T-helper 2 cell treated with Interferon-gamma antibody and Interleukin-4, amounts not matched to agents 100 ng/mL and 5 ng/mL, for 36 hours (primary cell): ENCODE measurements at regions not wholly inside any gene's neighbourhood (a gene's known extent, or its start where the extent isn't known, plus 50 kb on each side); places are given as distances from the start of the nearest gene placed in this dataset.
"Not testable (repeated sequence)": the region's sequence is repeated elsewhere in the genome, so short reads cannot be mapped to it uniquely, and the experiment has no call there.

ENCODE experiments used
- intact Hi-C: fragments of 100-400 bp; cut with micrococcal nuclease; formaldehyde crosslinking; loops from one replicate; pipeline ENCODE4 v1.15.1; 2023

DNA sequence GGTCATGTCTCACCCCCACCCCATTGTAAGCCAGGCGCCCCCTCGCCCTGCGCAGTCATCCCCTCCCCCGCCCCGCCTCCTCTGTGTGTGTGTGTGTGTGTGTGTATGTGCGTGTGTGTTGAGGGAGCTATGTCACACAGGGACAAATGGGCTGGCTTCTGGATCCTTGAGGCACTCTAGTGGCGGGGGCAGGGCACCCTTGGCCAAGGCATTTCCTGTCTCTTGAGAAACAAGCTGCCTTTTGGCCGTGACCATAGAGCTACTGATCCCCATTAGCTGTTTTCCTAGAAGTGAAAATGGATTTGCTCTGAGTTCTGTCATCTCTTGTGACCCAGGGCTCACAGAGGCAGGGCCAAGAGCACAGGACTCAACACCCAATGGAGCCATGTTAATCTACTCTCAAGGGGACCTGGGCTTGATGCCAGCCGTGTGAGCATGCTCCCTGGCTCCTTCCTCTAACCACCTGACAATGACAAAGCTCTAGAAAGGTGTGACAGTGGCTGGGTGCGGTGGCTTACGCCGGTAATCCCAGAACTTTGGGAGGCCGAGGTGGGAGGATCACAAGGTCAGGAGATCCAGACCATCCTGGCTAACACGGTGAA lies 162.5 kb upstream of the BCOR start:
- intact Hi-C loops: loop anchor here (10.0 kb wide), 1 partner anchor 255 kb away; no protein-coding TSS in a partner anchor

DNA sequence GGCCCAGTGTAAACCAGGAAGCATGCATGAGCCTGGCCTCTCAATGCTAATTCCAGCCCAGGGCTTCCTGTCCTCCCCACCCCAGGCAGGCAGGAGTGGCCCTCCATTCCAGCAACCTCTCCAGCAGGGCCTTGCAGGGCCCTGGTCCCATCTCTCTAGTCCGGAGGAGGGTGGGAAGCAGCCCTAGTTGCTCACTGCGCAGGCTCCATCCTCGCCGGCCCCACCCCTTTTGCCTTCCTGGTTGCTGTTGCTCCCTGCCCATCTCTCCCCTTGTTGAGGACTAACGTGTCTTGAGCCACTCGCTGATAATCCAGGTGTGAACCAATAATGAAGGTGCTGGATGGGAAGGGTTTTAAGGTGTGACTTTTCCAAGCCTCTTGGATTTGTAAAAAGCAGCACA lies 161.2 kb upstream of the BCOR start:
- intact Hi-C loops: no loop called here

DNA sequence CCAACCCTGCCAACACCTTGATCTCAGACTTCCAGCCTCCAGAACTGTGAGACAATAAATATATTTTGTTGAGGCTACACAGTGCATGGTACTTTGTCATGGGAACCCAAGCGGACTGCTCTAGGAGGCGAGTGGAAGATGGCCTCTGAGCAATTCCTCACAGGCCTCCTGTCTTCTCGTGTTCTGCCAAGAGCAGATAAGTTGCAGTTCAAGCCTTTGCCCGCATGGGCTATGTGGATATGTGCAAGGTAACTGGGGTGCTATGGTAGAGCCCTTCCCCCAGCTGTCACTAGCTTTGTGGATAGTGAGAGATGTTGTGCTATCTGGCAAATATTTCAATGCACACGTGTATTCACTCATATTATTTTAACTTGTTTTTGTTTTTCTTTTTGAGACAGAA lies 156.0 kb upstream of the BCOR start:
- intact Hi-C loops: no loop called here

DNA sequence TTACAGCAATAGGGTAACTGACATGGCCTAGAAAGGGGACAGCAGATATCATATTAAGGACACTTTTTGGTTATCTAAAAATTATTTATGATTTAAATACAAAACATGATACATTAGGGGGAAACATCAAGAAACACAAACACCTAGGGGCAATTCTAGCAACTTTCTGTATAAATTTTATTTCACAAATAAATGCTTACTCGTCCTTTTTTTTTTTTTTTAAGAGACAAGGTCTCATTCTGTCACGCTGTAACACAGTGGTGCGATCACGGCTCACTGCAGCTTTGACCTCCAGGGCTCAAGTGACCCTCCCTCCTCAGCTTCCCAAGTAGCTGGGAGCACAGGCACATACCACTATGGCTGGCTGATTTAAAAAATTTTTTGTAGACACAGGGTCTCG lies 151.8 kb upstream of the BCOR start:
- intact Hi-C loops: loop anchor here (5.0 kb wide), 1 partner anchor 72 kb away; no protein-coding TSS in a partner anchor

DNA sequence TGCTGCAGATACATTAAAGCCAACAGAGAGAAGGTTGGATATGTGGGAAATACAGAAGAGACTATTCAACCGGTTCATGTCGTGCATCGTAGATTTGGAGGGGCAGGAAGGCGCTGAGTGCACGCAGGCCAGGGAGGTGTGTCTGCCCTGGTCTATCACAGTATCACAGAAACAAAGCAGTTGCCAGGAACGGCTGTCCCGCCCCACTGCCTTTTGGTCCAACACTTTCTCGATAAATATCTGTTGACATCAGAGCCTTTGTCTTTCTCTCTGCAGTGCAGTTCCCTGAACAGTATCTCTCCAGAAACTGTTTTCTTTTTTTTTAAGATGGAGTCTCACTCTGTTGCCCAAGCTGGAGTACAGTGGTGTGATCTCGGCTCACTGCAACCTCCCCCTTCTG lies 151.1 kb upstream of the BCOR start:
- intact Hi-C loops: loop anchor here (5.0 kb wide), 1 partner anchor 72 kb away; no protein-coding TSS in a partner anchor

DNA sequence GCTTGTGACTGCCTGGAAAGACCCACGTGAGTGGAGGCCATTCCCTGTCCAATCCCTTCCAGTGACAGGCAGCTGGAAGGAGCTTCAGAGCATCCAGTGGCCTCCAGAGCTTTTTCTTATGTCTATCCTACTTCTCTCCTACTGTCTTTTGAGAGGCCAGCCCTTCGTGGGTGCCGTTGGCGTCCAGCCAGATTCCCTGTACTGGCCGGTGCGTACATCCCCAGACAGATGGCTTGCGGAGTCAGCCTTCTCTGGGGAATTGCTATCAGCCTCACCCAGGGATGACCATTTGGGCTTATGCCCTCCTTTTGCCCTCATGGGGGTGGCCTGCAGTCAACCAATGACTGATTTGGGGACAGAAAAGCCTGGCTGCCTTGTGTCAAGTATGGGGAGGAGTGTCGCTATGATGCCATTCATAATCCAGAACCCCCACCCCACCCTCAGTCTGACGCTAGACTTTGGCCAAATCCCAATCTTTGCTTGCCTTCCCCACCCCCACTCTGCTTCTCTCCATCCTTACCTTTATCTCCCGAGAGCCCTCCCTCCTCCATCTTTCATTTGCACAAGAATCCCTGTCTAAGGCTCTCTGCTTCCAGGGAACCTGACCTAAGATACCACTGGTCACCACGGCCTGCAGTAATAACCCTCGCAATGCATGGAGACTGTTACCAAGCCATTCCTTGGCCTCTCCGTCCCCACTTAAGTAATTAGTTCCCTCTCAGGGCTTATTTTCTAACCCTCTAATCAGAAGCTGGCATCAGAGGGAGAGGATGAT lies 150.3 kb upstream of the BCOR start:
- intact Hi-C loops: loop anchor here (5.0 kb wide), 1 partner anchor 71 kb away; no protein-coding TSS in a partner anchor

DNA sequence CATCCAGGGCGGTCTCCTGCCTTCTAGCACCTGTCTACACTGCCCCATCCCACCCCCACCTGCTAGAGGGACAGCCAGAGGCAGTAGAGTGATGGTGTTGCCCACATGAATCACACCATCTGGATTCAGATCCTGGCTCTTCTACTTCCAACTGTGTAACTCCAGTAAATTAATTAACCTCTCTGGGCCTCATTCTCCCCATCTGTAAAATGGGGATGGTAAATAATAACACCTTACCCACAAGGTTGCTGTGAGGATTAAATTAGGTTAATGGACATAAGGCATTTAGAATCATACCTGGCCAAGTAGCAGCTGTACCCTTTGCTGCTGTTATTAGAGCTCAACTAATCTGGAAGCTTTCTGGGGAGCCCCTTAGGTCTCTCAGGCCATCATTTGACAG lies 149.6 kb upstream of the BCOR start:
- intact Hi-C loops: loop anchor here (5.0 kb wide), 1 partner anchor 70 kb away; no protein-coding TSS in a partner anchor

DNA sequence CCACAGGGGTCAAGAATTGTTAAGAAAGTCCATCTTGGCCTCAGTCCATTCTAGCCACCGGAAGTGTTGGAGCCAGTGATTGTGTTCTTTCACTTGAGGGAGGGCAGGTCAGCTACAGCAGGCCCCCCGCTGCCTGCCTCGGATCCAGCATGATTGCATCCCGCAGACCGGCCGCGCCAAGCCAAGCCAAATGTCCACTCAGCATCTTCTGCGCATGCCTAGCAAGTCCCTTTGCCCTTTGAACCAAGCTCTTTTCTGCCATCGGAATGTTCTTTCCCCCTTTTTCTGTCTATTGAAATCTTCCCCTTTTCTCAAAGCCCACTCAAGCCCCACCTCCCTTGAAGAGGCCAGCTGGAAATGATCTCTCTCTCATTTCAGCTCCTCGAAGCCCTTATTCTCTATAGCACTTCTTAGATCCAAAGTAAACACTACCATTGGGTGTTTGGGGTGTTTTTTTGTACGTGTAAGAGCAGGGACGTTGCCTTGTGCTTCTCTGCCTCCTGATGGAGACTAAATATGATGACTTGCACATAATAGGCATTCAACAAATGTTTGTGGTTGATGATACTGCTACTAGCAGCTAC lies 147.8 kb upstream of the BCOR start:
- intact Hi-C loops: loop anchor here (5.0 kb wide), 1 partner anchor 68 kb away; no protein-coding TSS in a partner anchor

DNA sequence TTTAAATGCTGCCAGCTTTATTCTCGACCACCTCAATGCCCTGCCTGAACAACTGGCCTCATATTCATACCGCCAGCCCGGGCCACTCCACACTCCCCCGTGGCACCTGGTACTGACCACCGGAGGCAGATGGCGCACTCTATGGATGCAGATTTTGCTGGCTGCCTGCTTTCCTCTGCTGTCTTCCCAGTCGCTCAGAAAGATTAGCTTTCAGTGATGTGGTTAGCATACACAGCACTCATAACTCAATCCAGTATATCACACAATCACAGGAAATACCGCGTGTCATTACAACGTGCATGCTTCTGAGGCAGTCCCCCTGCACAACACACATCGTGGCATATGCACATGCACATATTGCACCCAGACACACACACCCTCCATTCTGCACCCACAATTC lies 147.2 kb upstream of the BCOR start:
- intact Hi-C loops: loop anchor here (5.0 kb wide), 1 partner anchor 68 kb away; no protein-coding TSS in a partner anchor

DNA sequence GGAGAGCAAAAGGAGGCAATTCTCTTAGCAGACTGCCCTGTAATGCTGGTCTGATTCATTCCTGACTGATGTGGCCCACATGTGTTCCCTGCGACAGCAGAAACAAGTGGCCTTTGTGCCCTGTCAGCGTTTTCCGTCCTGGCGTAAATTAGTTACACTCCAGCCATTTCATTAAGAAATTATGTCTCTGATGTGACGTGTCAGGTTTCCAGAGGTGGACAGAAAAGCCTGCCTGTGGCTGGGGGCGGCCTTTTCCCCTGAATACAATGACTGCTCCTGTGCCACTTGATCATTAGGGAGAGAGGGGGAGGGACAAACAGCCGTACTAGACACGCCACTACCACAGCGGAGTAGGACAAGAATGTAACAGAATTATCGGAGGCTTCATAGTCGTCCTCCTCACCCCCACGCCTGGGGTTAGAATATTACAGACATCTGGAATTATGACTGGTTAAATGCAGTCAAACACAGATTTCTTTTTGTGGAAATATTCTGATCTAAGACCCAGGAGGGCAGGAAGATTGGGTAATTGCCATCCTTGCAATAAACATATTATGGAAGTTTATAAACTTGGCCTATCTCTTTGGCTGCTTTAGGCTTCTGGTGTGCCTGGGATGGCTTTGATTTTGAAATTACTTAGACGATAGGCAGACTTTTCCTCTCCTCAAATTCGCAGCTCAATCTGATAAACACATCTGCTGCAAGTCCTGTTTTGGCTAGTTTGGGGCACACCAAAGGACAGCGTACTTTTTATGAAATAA lies 146.2 kb upstream of the BCOR start:
- intact Hi-C loops: no loop called here

DNA sequence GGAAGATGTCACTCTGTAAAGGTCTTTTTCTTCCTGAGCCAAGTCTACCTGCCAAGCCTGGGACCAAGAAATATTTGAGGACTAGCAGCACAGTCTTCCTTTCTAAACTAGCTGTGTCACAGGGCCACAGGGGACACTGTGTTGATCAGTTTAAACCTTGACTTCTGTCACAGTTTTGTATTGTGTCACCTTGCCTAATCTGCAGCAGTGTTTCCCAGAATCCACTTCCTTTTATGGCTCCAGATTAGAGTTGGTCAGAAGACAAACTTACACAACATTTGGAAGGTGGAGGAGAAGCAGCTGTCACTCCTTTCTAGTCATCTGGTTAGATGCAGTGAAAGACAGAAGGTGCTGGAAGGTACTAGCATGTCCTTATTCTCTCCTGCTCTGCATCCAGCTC lies 143.1 kb upstream of the BCOR start:
- intact Hi-C loops: no loop called here

DNA sequence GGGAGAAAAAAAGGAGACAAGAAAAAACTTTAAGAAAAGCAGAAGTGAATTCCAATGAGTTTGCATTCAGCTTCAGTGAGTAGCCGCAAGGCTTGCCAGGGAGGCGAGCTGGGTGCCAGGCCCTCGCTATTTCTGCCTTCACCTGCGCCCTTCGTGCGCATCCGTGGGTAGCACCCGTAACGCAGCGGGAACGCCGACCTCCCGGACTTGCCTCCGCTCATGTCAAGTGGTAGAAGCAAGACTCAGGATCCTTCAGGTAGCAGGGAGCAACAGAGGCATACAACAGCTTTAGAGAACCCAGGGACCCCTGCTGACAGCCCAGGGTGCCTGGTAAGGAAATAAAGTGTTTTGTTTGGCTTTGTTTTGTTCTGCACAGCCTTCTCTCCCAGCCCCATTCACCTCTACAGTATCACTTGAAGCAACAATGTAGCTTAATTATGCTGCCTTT lies 140.0 kb upstream of the BCOR start:
- intact Hi-C loops: no loop called here

DNA sequence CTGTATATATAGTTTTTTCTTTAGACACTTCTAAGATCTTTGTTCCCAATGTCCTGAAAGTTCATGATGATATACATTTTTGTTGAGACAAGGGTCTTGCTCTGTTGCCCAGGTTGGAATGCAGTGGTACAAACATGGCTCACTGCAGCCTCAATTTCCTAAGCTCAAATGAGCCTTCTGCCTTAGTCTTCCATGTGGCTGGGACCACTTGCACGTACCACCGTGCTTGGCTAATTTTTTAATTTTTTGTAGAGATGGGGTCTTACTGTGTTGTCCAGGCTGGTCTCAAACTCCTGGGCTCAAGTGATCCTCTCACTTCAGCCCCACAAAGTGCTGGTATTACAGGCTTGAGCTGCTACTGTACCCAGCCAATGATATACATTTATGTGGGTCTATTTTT lies 132.9 kb upstream of the BCOR start:
- intact Hi-C loops: no loop called here

DNA sequence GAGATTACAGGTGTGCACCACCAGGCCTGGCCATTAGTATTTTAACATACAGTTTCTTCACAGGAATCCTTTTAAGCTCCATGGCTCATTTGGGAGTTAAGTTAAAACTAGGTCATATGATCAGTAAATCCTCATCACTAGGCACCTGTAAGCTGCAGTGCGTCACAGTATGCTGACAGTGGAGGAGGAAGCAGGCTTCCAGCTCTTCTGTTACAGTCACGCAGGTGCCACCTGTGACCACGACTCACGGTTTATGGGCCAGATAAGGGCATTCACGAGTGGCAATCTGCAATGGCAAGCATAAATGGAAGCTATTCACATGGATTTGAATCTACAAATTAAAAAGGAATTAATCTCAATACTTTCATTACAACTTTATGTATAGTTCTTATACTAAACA lies 129.4 kb upstream of the BCOR start:
- intact Hi-C loops: no loop called here

DNA sequence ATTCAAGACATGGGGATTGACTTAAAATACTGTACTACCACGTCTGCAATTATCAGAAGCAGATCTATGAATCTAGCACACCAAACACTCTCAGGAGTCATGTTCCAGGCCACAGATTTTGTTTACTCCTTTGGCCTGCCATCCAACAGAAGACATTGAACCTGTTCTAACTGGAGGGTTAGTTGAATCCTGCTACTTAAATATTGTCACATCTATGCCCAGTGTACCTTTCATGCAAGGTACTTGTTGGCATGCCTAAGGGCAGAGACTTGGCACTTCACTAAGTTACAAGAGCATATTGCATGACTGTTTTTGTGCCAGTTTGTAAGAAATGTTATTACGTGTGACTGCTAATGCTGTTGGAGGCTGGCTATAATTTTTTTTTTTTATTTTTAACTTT lies 126.9 kb upstream of the BCOR start:
- intact Hi-C loops: no loop called here

DNA sequence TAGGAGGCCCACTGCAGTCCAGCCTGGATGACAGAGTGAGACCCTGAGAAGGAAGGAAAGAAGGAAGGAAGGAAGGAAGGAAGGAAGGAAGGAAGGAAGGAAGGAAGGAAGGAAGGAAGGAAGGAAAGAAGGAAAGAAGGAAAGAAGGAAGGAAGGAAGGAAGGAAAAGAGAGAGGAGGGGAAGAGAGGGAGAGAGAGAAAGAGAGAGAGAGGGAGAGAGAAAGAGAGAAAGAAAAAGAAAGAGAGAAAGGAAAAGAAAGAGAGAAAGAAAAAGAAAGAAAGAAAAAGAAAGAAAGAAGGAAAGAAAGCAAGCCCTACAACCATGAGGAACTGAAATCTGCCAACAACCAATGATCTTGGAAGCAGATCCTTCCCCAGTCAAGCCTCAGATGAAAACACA lies 124.9 kb upstream of the BCOR start:
- intact Hi-C loops: not testable (repeated sequence)

DNA sequence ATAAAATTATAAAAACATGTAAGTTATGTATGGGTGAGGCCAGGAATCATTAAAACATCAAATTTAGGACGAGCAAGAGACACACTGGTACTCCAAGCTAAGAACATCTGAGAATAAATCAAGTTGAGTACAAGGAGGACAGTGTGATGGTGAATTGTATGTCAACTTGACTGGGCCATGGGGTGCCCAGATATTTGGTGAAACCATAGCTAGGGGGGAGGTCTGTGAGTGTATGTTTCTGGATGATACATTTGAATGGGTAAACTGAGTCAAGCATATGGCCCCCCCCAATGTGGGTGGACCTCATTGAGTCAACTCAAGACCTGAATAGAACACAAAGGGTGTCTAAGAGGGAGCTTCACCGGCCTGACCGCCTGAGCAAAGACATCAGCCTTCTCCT lies 115.3 kb upstream of the BCOR start:
- intact Hi-C loops: no loop called here

DNA sequence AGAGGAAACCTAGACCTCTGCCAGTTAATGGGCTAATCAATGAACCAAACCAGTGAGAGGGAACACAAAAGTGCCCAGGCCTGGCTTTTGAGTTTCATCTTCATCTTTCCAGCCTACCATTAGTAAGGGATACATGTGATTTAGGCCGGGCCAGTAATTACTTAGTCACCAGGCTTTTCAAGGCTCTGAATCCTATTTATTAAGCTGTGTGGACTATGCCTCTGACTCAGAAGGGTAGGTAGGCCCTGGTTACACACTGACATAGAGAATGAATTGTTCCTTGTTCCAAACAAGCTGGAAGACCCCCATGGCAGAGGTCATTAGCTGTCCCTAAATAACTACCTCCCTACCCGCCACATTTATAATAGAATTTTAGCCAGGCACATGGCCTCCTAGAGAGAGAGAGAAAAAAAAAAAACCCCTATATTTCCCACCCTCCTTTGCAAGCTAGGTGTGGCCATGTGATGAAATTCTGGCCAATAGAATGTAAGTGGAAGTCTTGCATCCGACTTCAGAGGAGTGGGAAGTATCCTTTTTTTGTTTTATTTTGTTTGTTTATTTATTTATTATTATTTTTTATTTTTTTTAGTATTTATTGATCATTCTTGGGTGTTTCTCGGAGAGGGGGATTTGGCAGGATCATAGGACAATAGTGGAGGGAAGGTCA lies 112.3 kb upstream of the BCOR start:
- intact Hi-C loops: no loop called here

DNA sequence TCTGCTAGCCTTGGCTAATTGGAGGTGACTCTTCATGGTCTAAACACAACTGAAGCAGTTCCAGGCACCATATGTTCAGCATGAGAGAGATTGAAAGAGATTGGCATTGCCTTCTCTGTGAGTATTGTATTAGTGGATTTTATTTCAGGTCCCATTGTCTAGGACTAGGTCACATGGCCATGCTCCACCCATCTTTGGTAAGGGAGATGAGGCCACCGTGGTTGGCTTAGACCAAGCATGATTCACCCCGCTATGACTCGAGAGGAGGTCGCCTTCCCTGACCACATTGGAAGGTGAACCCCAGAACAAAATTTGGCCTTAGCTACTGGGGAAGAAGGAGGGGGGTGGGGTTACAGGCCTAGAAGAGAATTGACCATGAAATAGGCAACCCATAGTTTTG lies 109.9 kb upstream of the BCOR start:
- intact Hi-C loops: no loop called here

DNA sequence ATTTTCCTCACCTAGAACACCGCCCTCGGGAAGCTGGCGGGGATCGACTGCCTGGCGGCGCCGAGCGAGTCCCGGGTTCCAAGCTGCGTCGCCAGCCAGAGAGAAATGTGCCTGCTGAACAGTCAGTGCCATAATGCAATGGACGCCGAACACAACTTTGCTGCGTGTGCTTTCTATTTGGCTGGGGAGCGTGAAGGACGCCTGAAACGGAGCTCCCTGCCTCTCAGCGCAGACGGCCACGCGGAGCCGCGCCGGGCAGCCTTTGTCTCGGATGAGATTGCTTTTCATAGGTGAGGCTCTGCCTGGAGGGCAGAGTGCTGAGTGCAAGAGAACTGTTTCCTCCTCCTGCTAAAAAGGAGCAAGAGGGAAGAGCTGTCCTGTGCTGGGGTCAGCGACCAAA lies 107.7 kb upstream of the BCOR start:
- intact Hi-C loops: no loop called here

DNA sequence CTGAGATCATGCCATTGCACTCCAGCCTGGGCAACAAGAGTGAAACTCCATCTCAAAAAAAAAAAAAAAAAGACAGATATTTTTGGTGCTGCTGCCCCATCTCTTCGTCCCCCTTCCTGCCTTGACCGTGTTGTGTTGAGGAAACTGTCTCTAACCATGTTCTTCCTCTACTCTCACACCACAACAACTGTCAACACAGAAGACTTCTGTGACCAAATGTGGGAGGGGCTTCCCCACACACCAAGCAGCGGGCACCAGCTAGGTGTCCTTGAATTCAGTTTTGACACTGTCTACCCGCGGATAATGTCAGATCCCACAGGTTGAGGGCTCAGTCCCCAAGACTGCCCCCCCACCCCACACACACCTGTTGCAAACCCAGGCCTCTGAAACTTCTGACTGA lies 104.7 kb upstream of the BCOR start:
- intact Hi-C loops: no loop called here
